ENCODE measurements at regions not wholly inside any gene's neighbourhood (a gene's known extent, or its start where the extent isn't known, plus 50 kb on each side); places are given as distances from the start of the nearest gene placed in this dataset.
A peak's percentile ranks its signal among the peaks of the same experiment; 100 is the strongest.

DNA sequence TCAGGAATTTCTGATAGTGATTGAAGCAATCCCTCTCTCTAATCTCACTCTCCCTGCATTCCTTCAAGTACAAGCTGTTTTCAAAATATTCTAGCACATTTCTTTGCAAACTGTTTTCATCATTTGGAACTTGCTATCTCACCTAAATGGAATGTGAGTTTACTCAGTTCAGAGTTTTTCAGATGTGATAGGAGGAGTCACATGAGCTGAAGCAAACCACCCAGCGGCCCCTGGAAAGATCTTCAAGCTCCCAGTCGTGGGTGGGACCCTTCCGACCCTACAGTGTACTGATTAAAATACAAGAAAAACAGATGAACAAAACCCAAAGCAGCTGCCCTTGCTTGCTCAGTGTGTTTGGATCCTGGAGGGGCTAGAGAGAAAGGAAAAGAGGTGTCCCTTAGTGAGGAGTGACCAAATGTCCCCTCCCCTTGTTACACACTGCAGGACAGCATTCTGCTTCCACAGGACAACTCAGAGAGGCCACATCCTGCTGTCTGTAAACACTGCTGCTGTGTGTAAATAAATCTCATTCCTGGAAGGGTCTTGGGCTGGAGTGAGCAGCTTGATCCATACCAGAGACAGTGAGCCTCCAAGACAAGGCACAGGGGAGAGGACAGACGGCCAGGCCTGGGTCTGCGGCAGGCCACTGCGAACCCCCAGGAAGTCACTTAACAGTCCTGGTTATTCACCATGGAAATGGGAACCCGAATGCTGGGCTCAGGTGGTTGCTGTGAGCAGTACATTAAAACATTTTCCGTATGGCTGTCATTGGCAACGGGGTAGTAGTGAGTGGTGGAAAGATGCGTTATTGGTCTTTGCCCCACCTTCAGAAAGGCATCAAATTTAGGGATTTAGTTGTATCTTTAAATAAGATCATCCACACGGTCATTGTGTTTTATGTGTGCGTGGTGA is 229.2 kb downstream of the RHOU start:
- H3K36me3 ChIP-seq = no peaks in the 10 kb centered on the region
- no peaks in the 10 kb centered on the region for H3K27me3 ChIP-seq
- no peak overlapping the region for H3K4me3 ChIP-seq
- peak overlapping the region; percentile 66 to 76 for H3K27ac ChIP-seq
- H3K9me3 ChIP-seq = no peaks in the 10 kb centered on the region
- peak in 1 of 2 donors; percentile 55 for DNase-seq
- H3K4me1 ChIP-seq = peaks cover 0 to 22% (median 14%) of the 10 kb centered on the region in 4 donors
- TF ChIP-seq CTCF (IDR thresholded peaks at IDR 0.05) = no peak
- intact Hi-C loops (cut with DNase I; ENCODE audit: low total_unique reads) = no loop called here

DNA sequence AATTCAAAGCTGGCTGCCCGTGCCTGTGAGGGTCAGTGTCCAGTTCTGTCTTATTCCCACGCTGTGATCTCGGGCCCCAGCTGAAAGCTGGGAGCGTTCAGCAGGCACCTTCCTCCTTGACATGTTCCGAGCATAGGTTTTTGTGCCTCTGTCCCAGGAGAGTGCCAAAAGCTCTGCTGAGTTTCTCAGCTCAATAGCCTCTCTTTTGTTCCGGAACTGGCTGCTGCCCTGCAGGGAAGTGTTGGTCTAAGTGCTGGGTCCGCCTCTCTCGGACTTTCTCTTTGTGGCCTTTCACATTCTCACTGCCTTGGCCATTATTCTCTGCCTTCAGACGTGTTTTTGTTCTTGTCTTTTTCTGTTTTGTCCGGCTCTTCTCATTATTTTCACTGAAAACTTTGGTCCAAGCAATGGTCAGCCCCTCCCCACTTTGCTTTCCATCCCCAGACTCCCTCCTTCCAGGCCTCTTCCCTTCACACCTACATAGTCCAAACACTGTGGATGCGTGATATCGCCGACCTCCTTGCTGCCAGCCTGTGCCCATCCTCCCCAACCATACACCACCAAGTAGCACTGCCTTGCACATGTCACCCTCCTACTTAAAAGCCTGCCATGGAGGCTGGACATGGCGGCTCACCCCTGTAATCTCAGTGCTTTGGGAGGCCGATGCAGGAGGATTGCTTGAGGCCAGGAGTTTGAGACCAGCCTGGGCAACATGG is 233.8 kb downstream of the RHOU start:
- no peak overlapping the region for H3K27ac ChIP-seq
- TF ChIP-seq CTCF (IDR thresholded peaks at IDR 0.05) = no peak
- H3K9me3 ChIP-seq = no peaks in the 10 kb centered on the region
- H3K4me3 ChIP-seq = no peak overlapping the region
- intact Hi-C loops (cut with DNase I; ENCODE audit: low total_unique reads) = no loop called here
- H3K27me3 ChIP-seq = no peaks in the 10 kb centered on the region
- no peak for DNase-seq
- no peaks in the 10 kb centered on the region for H3K36me3 ChIP-seq
- peaks cover 0 to 9% (median 7%) of the 10 kb centered on the region in 4 donors for H3K4me1 ChIP-seq

- intact Hi-C loops (cut with DNase I; ENCODE audit: low total_unique reads) = no loop called here
- no peak for DNase-seq
These were observed 234.9 kb downstream of the RHOU start for GRCh38 chr1:228969953-228970800.

DNA sequence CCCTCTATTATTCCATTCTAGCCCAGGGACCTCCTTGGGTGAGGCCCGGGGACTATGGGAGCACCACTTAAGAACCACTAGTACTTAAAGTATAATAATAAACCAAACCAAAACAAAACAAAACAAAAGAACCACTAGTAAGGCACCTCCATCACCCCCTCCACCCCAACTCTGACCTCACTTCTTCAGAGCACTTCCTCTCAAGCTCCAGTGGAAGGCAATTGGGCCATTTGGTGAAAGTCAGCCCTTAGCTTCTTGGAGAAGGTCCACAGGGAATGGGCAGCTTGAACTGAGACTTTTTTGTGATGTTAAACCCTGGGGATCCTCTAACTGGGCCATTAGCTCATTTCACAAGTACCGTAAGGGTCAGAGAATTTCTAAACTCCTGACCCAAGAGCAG is 237.3 kb downstream of the RHOU start:
- TF ChIP-seq CTCF (IDR thresholded peaks at IDR 0.05) = no peak
- H3K27ac ChIP-seq = no peak overlapping the region
- no peaks in the 10 kb centered on the region for H3K27me3 ChIP-seq
- no peaks in the 10 kb centered on the region for H3K4me1 ChIP-seq
- H3K9me3 ChIP-seq = no peaks in the 10 kb centered on the region
- no peaks in the 10 kb centered on the region for H3K36me3 ChIP-seq
- no peak for DNase-seq
- H3K4me3 ChIP-seq = no peak overlapping the region
- intact Hi-C loops (cut with DNase I; ENCODE audit: low total_unique reads) = no loop called here

More at GRCh38 chr1:228969953-228970800, 234.9 kb downstream of the RHOU start:
- no peak for TF ChIP-seq CTCF (IDR thresholded peaks at IDR 0.05)
- H3K4me1 ChIP-seq = no peaks in the 10 kb centered on the region
- no peaks in the 10 kb centered on the region for H3K9me3 ChIP-seq
- no peaks in the 10 kb centered on the region for H3K27me3 ChIP-seq
- H3K27ac ChIP-seq = no peak overlapping the region
- no peak overlapping the region for H3K4me3 ChIP-seq
- H3K36me3 ChIP-seq = no peaks in the 10 kb centered on the region

DNA sequence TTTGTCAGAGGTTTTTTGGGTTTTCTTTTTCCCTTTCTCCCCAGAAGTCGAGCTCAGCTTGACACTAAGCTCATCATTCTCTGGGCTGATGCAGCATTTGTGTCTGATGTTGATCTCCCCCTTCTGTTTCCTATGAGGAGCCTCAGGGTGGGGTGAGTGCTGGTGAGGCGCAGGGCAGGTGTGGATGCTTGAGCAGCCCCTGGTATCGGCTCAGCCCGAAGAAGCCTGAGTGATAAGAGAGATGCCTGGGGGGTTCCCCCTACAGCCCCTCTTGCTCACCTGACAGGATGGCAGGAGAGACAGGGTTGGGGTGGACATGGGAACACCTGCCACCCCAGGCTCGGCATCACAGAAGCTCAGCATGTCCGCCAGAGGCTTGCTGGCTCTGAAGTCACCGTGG is 239.0 kb downstream of the RHOU start:
- H3K4me1 ChIP-seq = peaks cover 0 to 11% (median 10%) of the 10 kb centered on the region in 4 donors
- no peak for DNase-seq
- H3K9me3 ChIP-seq = no peaks in the 10 kb centered on the region
- intact Hi-C loops (cut with DNase I; ENCODE audit: low total_unique reads) = no loop called here
- no peaks in the 10 kb centered on the region for H3K36me3 ChIP-seq
- TF ChIP-seq CTCF (IDR thresholded peaks at IDR 0.05) = no peak
- H3K27me3 ChIP-seq = no peaks in the 10 kb centered on the region
- H3K27ac ChIP-seq = no peak overlapping the region
- no peak overlapping the region for H3K4me3 ChIP-seq

Measured in tibial artery (tissue), 4 donors.